Gastroesophageal sphincter (tissue), 4 donors: ENCODE measurements at regions not wholly inside any gene's neighbourhood (a gene's known extent, or its start where the extent isn't known, plus 50 kb on each side); places are given as distances from the start of the nearest gene placed in this dataset.

ENCODE experiments used
- ATAC-seq: fragments of 150-250 bp; one replicate; pipeline ENCODE4 v1.9.1; 2016; ENCODE audit warnings: mild to moderate bottlenecking, moderate library complexity
- H3K27ac ChIP-seq, 4 donors: fragments of 200-600 bp; sonication (generic) in 3 of 4; 1 replicate in 3 of 4; 2 replicates in 1 of 4; pipeline ENCODE4 v1.5.1; 2016 to 2019
- H3K27me3 ChIP-seq: fragments of 200-600 bp; sonication (generic); one replicate; pipeline ENCODE4 v1.5.1; 2019
- H3K36me3 ChIP-seq, 2 donors: fragments of 200-600 bp; sonication (generic); one replicate each; pipeline ENCODE4 v1.5.1; 2019; ENCODE audit warnings: control low read depth in 1 of 2
- H3K4me1 ChIP-seq, 3 donors: fragments of 200-600 bp; sonication (generic); 1 replicate in 2 of 3; 2 replicates in 1 of 3; pipeline ENCODE4 v1.5.1; 2016 to 2019; ENCODE audit warnings: control low read depth in 2 of 3
- H3K4me3 ChIP-seq, 2 donors: fragments of 200-600 bp; sonication (generic); one replicate each; pipeline ENCODE4 v1.5.1; 2019; ENCODE audit warnings: mild to moderate bottlenecking in 1 of 2, moderate library complexity in 1 of 2
- H3K9me3 ChIP-seq, 3 donors: fragments of 200-600 bp; sonication (generic); one replicate each; pipeline ENCODE4 v1.5.1; 2017 to 2019; ENCODE audit warnings: control low read depth in 2 of 3
- CTCF ChIP-seq, 4 experiments: fragments of 200-600 bp in 2 of 4; fragments of 450-650 bp in 2 of 4; sonication (generic) in 1 of 4; IDR thresholded peaks; one replicate each; pipeline ENCODE4 v1.5.1; 2017 to 2019; ENCODE audit warnings: antibody characterized with exemption in 4 of 4, mild to moderate bottlenecking in 2 of 4, moderate library complexity in 2 of 4
- EP300 ChIP-seq: sonication (generic); formaldehyde crosslinking; IDR thresholded peaks from one replicate; pipeline ENCODE4 v1.6.1; 2017; ENCODE audit warnings: antibody characterized with exemption, mild to moderate bottlenecking
- POLR2A ChIP-seq, 2 donors: fragments of 450-650 bp; IDR thresholded peaks; one replicate each; pipeline ENCODE4 v1.6.1; 2017; ENCODE audit warnings: antibody characterized with exemption in 2 of 2, mild to moderate bottlenecking in 2 of 2, moderate library complexity in 1 of 2
- POLR2AphosphoS5 ChIP-seq: sonication (generic); formaldehyde crosslinking; IDR thresholded peaks from one replicate; pipeline ENCODE4 v1.6.1; 2017; ENCODE audit warnings: antibody characterized with exemption
- WGBS, 2 donors: methylation state at CpG; one replicate each; pipeline ENCODE4 v1.1.5; 2018; ENCODE audit warnings: low coverage in 1 of 2; 5-methylcytosine and 5-hydroxymethylcytosine counted together

DNA sequence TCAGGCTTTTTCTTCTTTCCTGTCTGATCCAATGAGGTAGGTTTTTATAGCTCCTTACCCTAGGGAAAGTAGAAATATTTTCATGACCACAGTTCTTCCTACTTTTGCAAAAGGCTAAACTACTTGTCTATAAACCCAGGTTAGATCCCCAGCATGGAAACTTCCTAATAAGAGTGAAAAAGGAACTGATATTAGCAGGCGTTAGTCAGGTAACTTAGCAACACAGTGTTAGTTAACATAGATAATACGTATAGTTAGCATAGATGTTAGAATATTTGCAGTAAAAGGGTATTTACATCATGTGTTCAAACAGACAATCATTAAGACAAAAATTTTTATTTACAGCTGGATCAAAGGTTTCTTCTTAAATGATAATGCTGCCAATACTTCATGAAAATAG, 162.9 kb upstream of the DAB2 start:
- H3K27ac ChIP-seq, result no peak overlapping the region
- peaks cover 8% of the 10 kb centered on the region for H3K27me3 ChIP-seq
- no peak for ATAC-seq
- H3K4me1 ChIP-seq, result no peaks in the 10 kb centered on the region
- H3K36me3 ChIP-seq, result no peaks in the 10 kb centered on the region
- 82 to 86% methylated on average over 2 of the region's 2 CpGs for WGBS, 2 donors
- TF ChIP-seq CTCF (IDR thresholded peaks at IDR 0.05) (no peak), POLR2A (IDR thresholded peaks at IDR 0.05) (no peak), POLR2AphosphoS5 (no peak), EP300 (no peak)
- H3K4me3 ChIP-seq, result no peak overlapping the region
- no peaks in the 10 kb centered on the region for H3K9me3 ChIP-seq

- Histone ChIP-seq H3K27ac (no peak overlapping the region), H3K36me3 (no peaks in the 10 kb centered on the region), H3K4me3 (no peak overlapping the region), H3K4me1 (peaks cover 0 to 2% (median 0%) of the 10 kb centered on the region in 3 donors), H3K27me3 (peaks cover 8% of the 10 kb centered on the region), H3K9me3 (no peaks in the 10 kb centered on the region)
- no peak for ATAC-seq
- TF ChIP-seq EP300 (no peak), CTCF (IDR thresholded peaks at IDR 0.05) (no peak), POLR2A (IDR thresholded peaks at IDR 0.05) (no peak), POLR2AphosphoS5 (no peak)
- WGBS, 2 donors, result 94 to 100% methylated on average over 1 to 5 of the region's 9 CpGs
These were observed 161.4 kb upstream of the DAB2 start for GRCh38 chr5:39586185-39586584.

DNA sequence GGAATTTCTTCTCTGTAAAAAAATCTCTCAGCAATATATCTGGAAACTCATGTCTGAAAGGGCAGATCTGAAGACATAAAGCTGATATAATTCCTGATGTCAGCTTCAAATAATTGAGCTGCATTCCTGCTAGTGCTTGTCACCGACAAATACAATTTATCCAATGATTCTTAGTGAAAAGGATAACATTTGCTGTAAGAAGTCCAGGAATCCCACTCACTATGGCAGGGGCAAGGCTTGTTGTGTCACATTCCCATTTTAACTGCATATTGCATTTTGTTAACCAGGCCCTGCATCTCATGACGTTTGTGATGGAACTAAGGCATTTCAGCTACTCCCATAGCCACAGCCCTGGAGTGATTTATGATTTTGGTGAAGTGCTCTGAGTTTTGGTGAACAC, 160.1 kb upstream of the DAB2 start:
- no peak for ATAC-seq
- 56 to 57% methylated on average over 2 of the region's 2 CpGs for WGBS, 2 donors
- Histone ChIP-seq H3K27me3 (peaks cover 8% of the 10 kb centered on the region), H3K4me3 (no peak overlapping the region), H3K36me3 (no peaks in the 10 kb centered on the region), H3K4me1 (peaks cover 0 to 6% (median 0%) of the 10 kb centered on the region in 3 donors), H3K27ac (no peak overlapping the region), H3K9me3 (no peaks in the 10 kb centered on the region)
- no peak for TF ChIP-seq POLR2A (IDR thresholded peaks at IDR 0.05)
- TF ChIP-seq POLR2AphosphoS5, result no peak
- TF ChIP-seq EP300, result no peak
- TF ChIP-seq CTCF (IDR thresholded peaks at IDR 0.05), result no peak

GRCh38 chr5:39580702-39581453, 156.1 kb upstream of the DAB2 start:
- TF ChIP-seq POLR2AphosphoS5 (no peak), CTCF (IDR thresholded peaks at IDR 0.05) (no peak), EP300 (no peak), POLR2A (IDR thresholded peaks at IDR 0.05) (no peak)
- ATAC-seq, result peak; percentile 41

GRCh38 chr5:39579750-39580149, 155.0 kb upstream of the DAB2 start:
- H3K9me3 ChIP-seq, result no peaks in the 10 kb centered on the region

More at GRCh38 chr5:39580702-39581453, 156.1 kb upstream of the DAB2 start:
- H3K9me3 ChIP-seq, result no peaks in the 10 kb centered on the region
- H3K4me3 ChIP-seq, result no peak overlapping the region
- H3K27ac ChIP-seq, result no peak overlapping the region
- 9 to 14% methylated on average over 1 of the region's 1 CpG for WGBS, 2 donors
- peaks cover 0 to 6% (median 0%) of the 10 kb centered on the region in 3 donors for H3K4me1 ChIP-seq
- no peaks in the 10 kb centered on the region for H3K27me3 ChIP-seq
- no peaks in the 10 kb centered on the region for H3K36me3 ChIP-seq

More at GRCh38 chr5:39579750-39580149, 155.0 kb upstream of the DAB2 start:
- Histone ChIP-seq H3K4me3 (no peak overlapping the region), H3K27ac (no peak overlapping the region), H3K27me3 (no peaks in the 10 kb centered on the region), H3K36me3 (no peaks in the 10 kb centered on the region), H3K4me1 (peaks cover 0 to 6% (median 0%) of the 10 kb centered on the region in 3 donors)
- 85 to 86% methylated on average over 3 of the region's 3 CpGs for WGBS, 2 donors
- TF ChIP-seq POLR2AphosphoS5 (no peak), CTCF (IDR thresholded peaks at IDR 0.05) (no peak), POLR2A (IDR thresholded peaks at IDR 0.05) (no peak), EP300 (no peak)
- ATAC-seq, result no peak
